ENCODE measurements at regions not wholly inside any gene's neighbourhood (a gene's known extent, or its start where the extent isn't known, plus 50 kb on each side); places are given as distances from the start of the nearest gene placed in this dataset.

- TF ChIP-seq EZH2 (IDR thresholded peaks at IDR 0.05) (no peak), POLR2A (IDR thresholded peaks at IDR 0.05; ENCODE audit: borderline replicate concordance, extremely low read depth, insufficient read depth, insufficient read length) (no peak), CTCF (IDR thresholded peaks at IDR 0.05 in 2 of 3, conservative IDR thresholded peaks at IDR 0.05 in 1 of 3; ENCODE audit: borderline replicate concordance in 1 of 3, insufficient read depth in 1 of 3, low read depth in 2 of 3, low read length in 2 of 3) (no peak), SRF (IDR thresholded peaks at IDR 0.05; ENCODE audit: low read depth) (no peak), POLR2AphosphoS5 (IDR thresholded peaks at IDR 0.05; ENCODE audit: low read depth, low read length) (no peak)
- TF ChIP-seq, protein P1, sequence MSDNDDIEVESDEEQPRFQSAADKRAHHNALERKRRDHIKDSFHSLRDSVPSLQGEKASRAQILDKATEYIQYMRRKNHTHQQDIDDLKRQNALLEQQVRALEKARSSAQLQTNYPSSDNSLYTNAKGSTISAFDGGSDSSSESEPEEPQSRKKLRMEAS (IDR thresholded peaks at IDR 0.05), result no peak
Observed at GRCh38 chr18:22544626-22545025, 126.9 kb upstream of the CTAGE1 start.

Data from HCT116 (cell line).